GM12892 (cell line): ENCODE measurements at regions not wholly inside any gene's neighbourhood (a gene's known extent, or its start where the extent isn't known, plus 50 kb on each side); places are given as distances from the start of the nearest gene placed in this dataset.

Experiments used
- POLR2A ChIP-seq: IDR thresholded peaks from 2 replicates; pipeline ENCODE4 v1.6.1; 2011; ENCODE audit warnings: low read depth, low read length, control low read depth
- POLR2AphosphoS5 ChIP-seq: IDR thresholded peaks from 2 replicates; pipeline ENCODE4 v1.6.1; 2011; ENCODE audit warnings: low read depth, low read length, control low read depth

DNA sequence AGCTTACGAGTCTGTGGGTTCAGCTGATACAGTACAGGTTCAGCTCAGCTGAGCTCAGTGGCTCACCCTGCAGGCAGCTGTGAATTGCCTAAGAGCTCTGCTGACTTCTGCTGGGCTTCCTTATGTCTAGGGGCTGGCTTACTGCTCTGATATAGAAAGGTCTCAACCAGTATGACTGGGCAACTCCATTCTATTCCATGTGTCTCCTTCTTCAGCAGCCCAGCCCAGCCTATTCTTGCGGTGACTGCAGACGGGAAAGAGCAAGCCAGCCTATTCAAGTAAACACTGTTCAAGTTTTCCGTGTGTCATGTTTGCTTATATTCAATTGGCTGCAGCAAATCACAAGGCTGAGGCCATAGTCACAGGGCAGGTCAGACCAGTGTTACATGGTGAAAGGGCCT, 615.4 kb upstream of the ZFP42 start:
- TF ChIP-seq POLR2A: no peak
- TF ChIP-seq POLR2AphosphoS5: no peak
